Naive thymus-derived CD4-positive, alpha-beta T cell (primary cell): ENCODE measurements at regions not wholly inside any gene's neighbourhood (a gene's known extent, or its start where the extent isn't known, plus 50 kb on each side); places are given as distances from the start of the nearest gene placed in this dataset.

ENCODE experiments used
- ATAC-seq: fragments of 150-1000 bp; cut with Tn5 transposase; 2 replicates; pipeline ENCODE4 v1.10.0; 2021; ENCODE audit warnings: mild to moderate bottlenecking, moderate library complexity
- CTCF ChIA-PET: fragments of 350-600 bp; sonication (Branson Sonifier 250); formaldehyde crosslinking; loops from one replicate; lab custom pipeline; 2021; ENCODE audit warnings: antibody characterized with exemption; lab: Charles Lee
- POLR2A ChIA-PET: fragments of 350-600 bp; sonication (Branson Sonifier 250); formaldehyde crosslinking; loops from one replicate; lab custom pipeline; 2021; ENCODE audit warnings: antibody characterized with exemption, inconsistent platforms; lab: Charles Lee
- DNase-seq, 9 donors: peaks; one replicate each; pipeline versions ENCODE4 v3.0.0 to v3.0.0-alpha.2; 2020 to 2022; ENCODE audit warnings: mixed read lengths in 1 of 9
- H3K27ac ChIP-seq: one replicate; pipeline ENCODE4 v1.7.0; 2013; ENCODE audit warnings: mild to moderate bottlenecking, low read depth, low read length, moderate library complexity
- H3K27me3 ChIP-seq, 2 donors: one replicate each; pipeline ENCODE4 v1.7.0; 2013; ENCODE audit warnings: low read length in 2 of 2, mild to moderate bottlenecking in 2 of 2, moderate library complexity in 2 of 2; ENCODE audit not compliant: control insufficient read depth in 2 of 2, insufficient read depth in 2 of 2
- H3K36me3 ChIP-seq, 3 experiments: 1 replicate in 2 of 3; 2 replicates in 1 of 3; pipeline ENCODE4 v1.7.0; 2013; ENCODE audit warnings: low read length in 3 of 3, mild to moderate bottlenecking in 3 of 3, moderate library complexity in 1 of 3; ENCODE audit not compliant: insufficient read depth in 3 of 3, control insufficient read depth in 2 of 3
- H3K4me1 ChIP-seq, 2 donors: one replicate each; pipeline ENCODE4 v1.7.0; 2013; ENCODE audit warnings: low read length in 2 of 2, mild to moderate bottlenecking in 2 of 2, moderate library complexity in 1 of 2; ENCODE audit not compliant: control insufficient read depth in 2 of 2, insufficient read depth in 2 of 2
- H3K4me3 ChIP-seq: 2 replicates; pipeline ENCODE4 v1.7.0; 2013; ENCODE audit warnings: mild to moderate bottlenecking, low read length
- H3K9me3 ChIP-seq, 3 experiments: 1 replicate in 2 of 3; 2 replicates in 1 of 3; pipeline ENCODE4 v1.7.0; 2013; ENCODE audit warnings: low read length in 3 of 3; ENCODE audit not compliant: control insufficient read depth in 2 of 3
- H3K27ac Mint-ChIP-seq, 9 donors: one replicate each; pipeline ENCODE4 v1.8.0; 2020 to 2022; ENCODE audit warnings: mixed read lengths in 9 of 9, mild to moderate bottlenecking in 8 of 9, moderate library complexity in 5 of 9, inconsistent platforms in 2 of 9
- H3K27me3 Mint-ChIP-seq, 5 donors: one replicate each; pipeline ENCODE4 v1.8.0; 2021 to 2022; ENCODE audit warnings: mixed read lengths in 5 of 5, mild to moderate bottlenecking in 1 of 5
- H3K36me3 Mint-ChIP-seq, 5 donors: one replicate each; pipeline ENCODE4 v1.8.0; 2020 to 2022; ENCODE audit warnings: mixed read lengths in 5 of 5, mild to moderate bottlenecking in 3 of 5, inconsistent platforms in 1 of 5
- H3K4me1 Mint-ChIP-seq, 7 donors: one replicate each; pipeline ENCODE4 v1.8.0; 2020 to 2022; ENCODE audit warnings: mixed read lengths in 7 of 7, mild to moderate bottlenecking in 3 of 7, inconsistent platforms in 1 of 7
- H3K4me3 Mint-ChIP-seq, 10 donors: one replicate each; pipeline ENCODE4 v1.8.0; 2020 to 2022; ENCODE audit warnings: mild to moderate bottlenecking in 10 of 10, mixed read lengths in 10 of 10, moderate library complexity in 6 of 10, inconsistent platforms in 2 of 10
- H3K9me3 Mint-ChIP-seq, 11 donors: one replicate each; pipeline ENCODE4 v1.8.0; 2020 to 2022; ENCODE audit warnings: mixed read lengths in 11 of 11, mild to moderate bottlenecking in 4 of 11, inconsistent platforms in 1 of 11, moderate library complexity in 1 of 11
- intact Hi-C, 2 donors: fragments of 100-400 bp; cut with micrococcal nuclease; formaldehyde crosslinking; loops; one replicate each; pipeline ENCODE4 v1.15.1; 2023

- Histone ChIP-seq H3K9me3 (no peaks in the 10 kb centered on the region), H3K4me3 (no peak overlapping the region), H3K27ac (no peak overlapping the region), H3K27me3 (no peaks in the 10 kb centered on the region), H3K36me3 (no peaks in the 10 kb centered on the region), H3K4me1 (no peaks in the 10 kb centered on the region)
- CTCF ChIA-PET, result no interaction called here
- intact Hi-C loops, result no loop called here
- H3K27ac Mint-ChIP-seq, result no peak overlapping the region
- DNase-seq (no peak), ATAC-seq (no peak)
- no peaks in the 10 kb centered on the region for H3K36me3 Mint-ChIP-seq
- no peaks in the 10 kb centered on the region for H3K4me1 Mint-ChIP-seq
- POLR2A ChIA-PET, result no interaction called here
- H3K4me3 Mint-ChIP-seq, result no peak overlapping the region
- peaks cover 0 to 7% (median 0%) of the 10 kb centered on the region in 11 donors for H3K9me3 Mint-ChIP-seq
- H3K27me3 Mint-ChIP-seq, result peaks cover 0 to 4% (median 0%) of the 10 kb centered on the region in 5 donors
Measured at GRCh38 chr2:145021962-145022665, 502.2 kb upstream of the ZEB2 start.

DNA sequence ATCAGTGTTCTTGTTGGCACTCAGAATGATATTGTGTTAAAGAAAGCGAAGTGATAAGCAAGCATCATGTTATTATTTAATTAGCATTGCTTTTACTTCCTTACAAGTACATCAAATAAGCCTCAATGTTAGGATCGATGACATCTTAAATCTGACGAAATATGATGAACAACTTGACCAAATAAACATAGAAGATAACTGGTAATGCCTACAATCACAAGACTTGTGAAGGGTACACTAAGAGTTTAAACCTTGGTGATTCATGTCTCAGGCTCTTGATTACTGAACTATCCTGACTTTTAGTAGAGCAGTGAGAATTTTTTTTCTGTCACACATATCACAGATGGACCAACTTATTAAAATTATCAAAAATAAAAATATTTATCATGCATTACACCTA, 500.8 kb upstream of the ZEB2 start:
- POLR2A ChIA-PET, result no interaction called here
- Mint-ChIP-seq H3K9me3 (peaks cover 0 to 7% (median 0%) of the 10 kb centered on the region in 11 donors), H3K4me3 (no peak overlapping the region), H3K36me3 (no peaks in the 10 kb centered on the region), H3K27ac (no peak overlapping the region), H3K4me1 (no peaks in the 10 kb centered on the region), H3K27me3 (peaks cover 0 to 4% (median 0%) of the 10 kb centered on the region in 5 donors)
- no peaks in the 10 kb centered on the region for H3K27me3 ChIP-seq
- no peak overlapping the region for H3K27ac ChIP-seq
- CTCF ChIA-PET, result no interaction called here
- no peaks in the 10 kb centered on the region for H3K9me3 ChIP-seq
- H3K4me1 ChIP-seq, result no peaks in the 10 kb centered on the region
- no peak overlapping the region for H3K4me3 ChIP-seq
- ATAC-seq (no peak), DNase-seq (no peak)
- intact Hi-C loops, result no loop called here
- no peaks in the 10 kb centered on the region for H3K36me3 ChIP-seq

GRCh38 chr2:145020139-145020538, 500.2 kb upstream of the ZEB2 start:
- H3K27me3 ChIP-seq, result no peaks in the 10 kb centered on the region
- Mint-ChIP-seq H3K27ac (no peak overlapping the region), H3K4me3 (no peak overlapping the region), H3K9me3 (peaks cover 0 to 7% (median 0%) of the 10 kb centered on the region in 11 donors), H3K27me3 (peaks cover 0 to 4% (median 0%) of the 10 kb centered on the region in 5 donors), H3K4me1 (no peaks in the 10 kb centered on the region), H3K36me3 (no peaks in the 10 kb centered on the region)
- H3K4me1 ChIP-seq, result no peaks in the 10 kb centered on the region
- intact Hi-C loops, result no loop called here
- POLR2A ChIA-PET, result no interaction called here
- no peaks in the 10 kb centered on the region for H3K36me3 ChIP-seq
- no peak overlapping the region for H3K4me3 ChIP-seq
- H3K27ac ChIP-seq, result no peak overlapping the region
- CTCF ChIA-PET, result no interaction called here
- no peaks in the 10 kb centered on the region for H3K9me3 ChIP-seq
- DNase-seq (no peak), ATAC-seq (no peak)

- CTCF ChIA-PET, result no interaction called here
Measured at GRCh38 chr2:145018502-145018901, 498.6 kb upstream of the ZEB2 start.

DNA sequence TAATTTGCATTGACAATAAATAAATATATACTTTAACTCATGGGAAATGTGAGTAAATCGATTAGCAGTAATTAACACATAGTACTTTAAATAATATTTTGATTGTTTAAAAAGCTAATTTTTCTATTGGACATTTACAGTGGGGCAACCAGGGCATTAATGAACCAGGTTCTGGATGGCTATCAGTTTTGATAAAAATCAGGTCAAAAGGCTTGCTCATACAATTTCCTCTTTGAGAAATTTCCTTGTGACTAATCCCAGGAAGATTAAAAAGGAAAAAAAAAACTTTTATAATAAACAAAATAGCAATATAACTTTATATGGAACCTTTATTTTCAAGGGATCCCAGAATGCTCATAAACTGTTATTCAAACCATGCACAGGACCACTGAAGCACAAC, 497.2 kb upstream of the ZEB2 start:
- no peaks in the 10 kb centered on the region for H3K4me1 ChIP-seq
- no peaks in the 10 kb centered on the region for H3K27me3 ChIP-seq
- DNase-seq (no peak), ATAC-seq (no peak)
- Mint-ChIP-seq H3K27ac (no peak overlapping the region), H3K4me1 (no peaks in the 10 kb centered on the region), H3K9me3 (peaks cover 0 to 7% (median 1%) of the 10 kb centered on the region in 11 donors), H3K27me3 (peaks cover 0 to 4% (median 0%) of the 10 kb centered on the region in 5 donors), H3K4me3 (no peak overlapping the region), H3K36me3 (no peaks in the 10 kb centered on the region)
- ChIA-PET CTCF (no interaction called here), POLR2A (no interaction called here)
- H3K9me3 ChIP-seq, result no peaks in the 10 kb centered on the region
- intact Hi-C loops, result no loop called here
- H3K36me3 ChIP-seq, result no peaks in the 10 kb centered on the region
- H3K4me3 ChIP-seq, result no peak overlapping the region
- H3K27ac ChIP-seq, result no peak overlapping the region

More at GRCh38 chr2:145018502-145018901, 498.6 kb upstream of the ZEB2 start:
- Mint-ChIP-seq H3K27ac (no peak overlapping the region), H3K36me3 (no peaks in the 10 kb centered on the region), H3K27me3 (peaks cover 0 to 4% (median 0%) of the 10 kb centered on the region in 5 donors), H3K4me3 (no peak overlapping the region), H3K4me1 (no peaks in the 10 kb centered on the region), H3K9me3 (peaks cover 0 to 7% (median 1%) of the 10 kb centered on the region in 11 donors)
- H3K27ac ChIP-seq, result no peak overlapping the region
- H3K4me3 ChIP-seq, result no peak overlapping the region
- no peaks in the 10 kb centered on the region for H3K4me1 ChIP-seq
- POLR2A ChIA-PET, result no interaction called here
- ATAC-seq (no peak), DNase-seq (no peak)
- intact Hi-C loops, result no loop called here
- H3K27me3 ChIP-seq, result no peaks in the 10 kb centered on the region
- no peaks in the 10 kb centered on the region for H3K9me3 ChIP-seq
- H3K36me3 ChIP-seq, result no peaks in the 10 kb centered on the region

GRCh38 chr2:145016711-145017110, 496.8 kb upstream of the ZEB2 start:
- Histone ChIP-seq H3K27me3 (no peaks in the 10 kb centered on the region), H3K27ac (no peak overlapping the region), H3K4me1 (no peaks in the 10 kb centered on the region), H3K4me3 (no peak overlapping the region), H3K36me3 (no peaks in the 10 kb centered on the region), H3K9me3 (no peaks in the 10 kb centered on the region)
- intact Hi-C loops, result no loop called here
- no peak overlapping the region for H3K27ac Mint-ChIP-seq
- POLR2A ChIA-PET, result no interaction called here
- no peaks in the 10 kb centered on the region for H3K36me3 Mint-ChIP-seq
- H3K4me1 Mint-ChIP-seq, result no peaks in the 10 kb centered on the region
- CTCF ChIA-PET, result no interaction called here
- no peak overlapping the region for H3K4me3 Mint-ChIP-seq
- DNase-seq (no peak), ATAC-seq (no peak)
- peaks cover 0 to 4% (median 0%) of the 10 kb centered on the region in 5 donors for H3K27me3 Mint-ChIP-seq
- peaks cover 0 to 7% (median 1%) of the 10 kb centered on the region in 11 donors for H3K9me3 Mint-ChIP-seq

DNA sequence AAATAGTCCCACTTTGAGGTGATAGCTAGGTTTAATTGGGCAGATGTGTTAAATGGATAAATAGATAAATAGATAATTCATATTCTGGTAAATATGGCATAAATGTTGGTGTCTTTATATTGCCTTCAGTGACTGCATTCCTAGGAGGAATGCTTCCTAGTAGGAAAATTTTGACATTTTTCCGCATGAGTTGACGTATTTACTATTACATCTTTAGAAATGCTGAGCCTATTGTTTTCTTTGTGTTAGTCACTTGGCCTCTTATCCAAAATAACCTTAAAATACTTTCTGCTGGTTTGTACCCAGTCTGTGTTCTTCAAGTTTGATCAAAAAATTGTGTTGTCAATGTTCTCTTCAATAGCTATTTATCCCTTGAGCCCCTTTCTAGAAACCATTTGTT, 495.6 kb upstream of the ZEB2 start:
- ChIA-PET CTCF (no interaction called here), POLR2A (no interaction called here)
- ATAC-seq, result no peak
- Mint-ChIP-seq H3K27ac (no peak overlapping the region), H3K36me3 (no peaks in the 10 kb centered on the region), H3K4me1 (no peaks in the 10 kb centered on the region), H3K27me3 (peaks cover 0 to 4% (median 0%) of the 10 kb centered on the region in 5 donors), H3K9me3 (peaks cover 0 to 7% (median 0%) of the 10 kb centered on the region in 11 donors), H3K4me3 (no peak overlapping the region)
- Histone ChIP-seq H3K27me3 (no peaks in the 10 kb centered on the region), H3K36me3 (no peaks in the 10 kb centered on the region), H3K4me1 (no peaks in the 10 kb centered on the region), H3K4me3 (no peak overlapping the region), H3K9me3 (no peaks in the 10 kb centered on the region), H3K27ac (no peak overlapping the region)
- DNase-seq, result no peak
- intact Hi-C loops, result no loop called here
